Vagina (tissue), 2 donors: ENCODE measurements at regions not wholly inside any gene's neighbourhood (a gene's known extent, or its start where the extent isn't known, plus 50 kb on each side); places are given as distances from the start of the nearest gene placed in this dataset.

Experiments
- DNase-seq, 2 donors: peaks; one replicate each; pipeline ENCODE4 v3.0.0-alpha.2; 2017; ENCODE audit errors: extremely low spot score in 2 of 2
- H3K27ac ChIP-seq: fragments of 200-600 bp; sonication (generic); one replicate; pipeline ENCODE4 v1.5.1; 2019
- H3K27me3 ChIP-seq: fragments of 200-600 bp; sonication (generic); one replicate; pipeline ENCODE4 v1.5.1; 2019
- H3K36me3 ChIP-seq, 2 donors: fragments of 200-600 bp; sonication (generic); one replicate each; pipeline ENCODE4 v1.5.1; 2017 to 2019
- H3K4me1 ChIP-seq: fragments of 200-600 bp; sonication (generic); one replicate; pipeline ENCODE4 v1.5.1; 2019
- H3K4me3 ChIP-seq, 2 donors: fragments of 200-600 bp; sonication (generic); 1 replicate in 1 of 2; 2 replicates in 1 of 2; pipeline ENCODE4 v1.5.1; 2016 to 2019
- H3K9me3 ChIP-seq: fragments of 200-600 bp; sonication (generic); one replicate; pipeline ENCODE4 v1.5.1; 2019
- CTCF ChIP-seq, 3 experiments: fragments of 450-650 bp in 2 of 3; fragments of 200-600 bp in 1 of 3; sonication (generic) in 1 of 3; IDR thresholded peaks; one replicate each; pipeline ENCODE4 v1.5.1; 2017 to 2019; ENCODE audit warnings: antibody characterized with exemption in 3 of 3, mild to moderate bottlenecking in 2 of 3, moderate library complexity in 2 of 3
- POLR2A ChIP-seq, 2 donors: fragments of 450-650 bp; IDR thresholded peaks; one replicate each; pipeline ENCODE4 v1.6.1; 2017; ENCODE audit warnings: antibody characterized with exemption in 2 of 2, mild to moderate bottlenecking in 2 of 2, moderate library complexity in 2 of 2
- POLR2AphosphoS5 ChIP-seq, 2 donors: sonication (generic); formaldehyde crosslinking; IDR thresholded peaks; one replicate each; pipeline ENCODE4 v1.9.0; 2017; ENCODE audit warnings: antibody characterized with exemption in 2 of 2, mild to moderate bottlenecking in 2 of 2, low read depth in 1 of 2; ENCODE audit not compliant: insufficient read depth in 1 of 2
- intact Hi-C: fragments of 100-400 bp; cut with DNase I; formaldehyde crosslinking; loops from one replicate; pipeline ENCODE4 v1.15.1; 2023

GRCh38 chr2:47274054-47274782 is 94.9 kb upstream of the EPCAM start:
- no peak for DNase-seq
- Histone ChIP-seq H3K27ac (no peak overlapping the region), H3K4me1 (peaks cover 20% of the 10 kb centered on the region), H3K36me3 (no peaks in the 10 kb centered on the region), H3K4me3 (no peak overlapping the region), H3K27me3 (no peaks in the 10 kb centered on the region), H3K9me3 (no peaks in the 10 kb centered on the region)
- TF ChIP-seq POLR2AphosphoS5 (IDR thresholded peaks at IDR 0.05; ENCODE audit: insufficient read depth in 1 of 2, low read depth in 1 of 2): no peak
- no peak for TF ChIP-seq CTCF (IDR thresholded peaks at IDR 0.05)
- no peak for TF ChIP-seq POLR2A (IDR thresholded peaks at IDR 0.05)
- intact Hi-C loops: no loop called here

- DNase-seq: no peak
- Histone ChIP-seq H3K27ac (no peak overlapping the region), H3K9me3 (no peaks in the 10 kb centered on the region), H3K27me3 (no peaks in the 10 kb centered on the region), H3K4me1 (peaks cover 21% of the 10 kb centered on the region), H3K36me3 (no peaks in the 10 kb centered on the region), H3K4me3 (no peak overlapping the region)
- intact Hi-C loops: no loop called here
- TF ChIP-seq POLR2AphosphoS5 (IDR thresholded peaks at IDR 0.05; ENCODE audit: insufficient read depth in 1 of 2, low read depth in 1 of 2) (no peak), CTCF (IDR thresholded peaks at IDR 0.05) (no peak), POLR2A (IDR thresholded peaks at IDR 0.05) (no peak)
Observed at GRCh38 chr2:47272905-47273758, 96.0 kb upstream of the EPCAM start.

GRCh38 chr2:47272031-47272864 is 95.9 kb upstream of the CALM2 start:
- TF ChIP-seq POLR2AphosphoS5 (IDR thresholded peaks at IDR 0.05; ENCODE audit: insufficient read depth in 1 of 2, low read depth in 1 of 2): peak in 1 of 2 donors; percentile 43
- TF ChIP-seq CTCF (IDR thresholded peaks at IDR 0.05): peak; percentile 88 to 92 (median 90)
- TF ChIP-seq POLR2A (IDR thresholded peaks at IDR 0.05): no peak
- Histone ChIP-seq H3K27ac (peak overlapping the region; percentile 2), H3K4me1 (peaks cover 21% of the 10 kb centered on the region), H3K36me3 (no peaks in the 10 kb centered on the region), H3K9me3 (no peaks in the 10 kb centered on the region), H3K4me3 (peak overlapping the region; percentile 28 to 33), H3K27me3 (no peaks in the 10 kb centered on the region)
- DNase-seq: no peak
- intact Hi-C loops: no loop called here

GRCh38 chr2:47271054-47272000 is 95.0 kb upstream of the CALM2 start:
- Histone ChIP-seq H3K9me3 (no peaks in the 10 kb centered on the region), H3K4me1 (peaks cover 21% of the 10 kb centered on the region), H3K27ac (peak overlapping the region; percentile 2), H3K36me3 (no peaks in the 10 kb centered on the region), H3K27me3 (no peaks in the 10 kb centered on the region), H3K4me3 (no peak overlapping the region)
- TF ChIP-seq POLR2AphosphoS5 (IDR thresholded peaks at IDR 0.05; ENCODE audit: insufficient read depth in 1 of 2, low read depth in 1 of 2) (no peak), CTCF (IDR thresholded peaks at IDR 0.05) (no peak), POLR2A (IDR thresholded peaks at IDR 0.05) (no peak)
- DNase-seq: no peak
- intact Hi-C loops: no loop called here
